ENCODE measurements at regions not wholly inside any gene's neighbourhood (a gene's known extent, or its start where the extent isn't known, plus 50 kb on each side); places are given as distances from the start of the nearest gene placed in this dataset.

DNA sequence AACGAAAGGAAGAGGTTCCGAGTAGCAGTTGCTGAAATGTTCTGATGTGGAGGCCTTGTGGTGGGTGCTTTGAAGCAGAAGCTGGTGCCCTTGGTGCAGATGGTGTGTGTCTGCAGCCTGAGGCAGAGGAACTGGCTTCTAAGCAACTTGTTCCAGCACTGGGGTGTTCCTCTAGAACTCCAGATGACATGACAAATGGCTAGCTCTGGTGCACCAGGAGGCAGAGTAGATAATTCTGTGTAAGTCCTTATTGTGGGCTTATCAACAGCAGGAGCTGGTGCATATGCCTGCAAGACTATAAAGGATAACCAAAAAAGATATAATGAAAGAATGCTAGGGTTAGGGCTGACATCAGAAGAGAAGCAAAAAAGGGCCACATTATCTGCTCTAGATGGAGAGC, 76.5 kb downstream of the ARL5B start:
- H3K79me2 ChIP-seq (ENCODE audit: insufficient read depth, low read depth, low read length): no peaks in the 10 kb centered on the region
- no peak overlapping the region for H3K4me3 ChIP-seq (ENCODE audit: low read depth, low read length, poor library complexity, severe bottlenecking)
- ChIA-PET POLR2A (no interaction called here), CTCF (ENCODE audit: unreplicated experiment) (no interaction called here)
- no peaks in the 10 kb centered on the region for H4K20me1 ChIP-seq (ENCODE audit: insufficient read depth, low read length)
- H3K36me3 ChIP-seq (ENCODE audit: insufficient read depth, low read length): no peaks in the 10 kb centered on the region
- DNase-seq (ENCODE audit: low spot score): no peak
- no peak overlapping the region for H3K4me2 ChIP-seq (ENCODE audit: low read length)
- TF ChIP-seq, protein P1, sequence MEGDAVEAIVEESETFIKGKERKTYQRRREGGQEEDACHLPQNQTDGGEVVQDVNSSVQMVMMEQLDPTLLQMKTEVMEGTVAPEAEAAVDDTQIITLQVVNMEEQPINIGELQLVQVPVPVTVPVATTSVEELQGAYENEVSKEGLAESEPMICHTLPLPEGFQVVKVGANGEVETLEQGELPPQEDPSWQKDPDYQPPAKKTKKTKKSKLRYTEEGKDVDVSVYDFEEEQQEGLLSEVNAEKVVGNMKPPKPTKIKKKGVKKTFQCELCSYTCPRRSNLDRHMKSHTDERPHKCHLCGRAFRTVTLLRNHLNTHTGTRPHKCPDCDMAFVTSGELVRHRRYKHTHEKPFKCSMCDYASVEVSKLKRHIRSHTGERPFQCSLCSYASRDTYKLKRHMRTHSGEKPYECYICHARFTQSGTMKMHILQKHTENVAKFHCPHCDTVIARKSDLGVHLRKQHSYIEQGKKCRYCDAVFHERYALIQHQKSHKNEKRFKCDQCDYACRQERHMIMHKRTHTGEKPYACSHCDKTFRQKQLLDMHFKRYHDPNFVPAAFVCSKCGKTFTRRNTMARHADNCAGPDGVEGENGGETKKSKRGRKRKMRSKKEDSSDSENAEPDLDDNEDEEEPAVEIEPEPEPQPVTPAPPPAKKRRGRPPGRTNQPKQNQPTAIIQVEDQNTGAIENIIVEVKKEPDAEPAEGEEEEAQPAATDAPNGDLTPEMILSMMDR (conservative IDR thresholded peaks at IDR 0.05; ENCODE audit: low read length): no peak
- TF ChIP-seq EZH2phosphoT487 (IDR thresholded peaks at IDR 0.05; ENCODE audit: borderline replicate concordance, low read depth, low read length): no peak
- intact Hi-C loops (cut with micrococcal nuclease; ENCODE audit: unreplicated experiment): no loop called here
- no peak overlapping the region for H2AFZ ChIP-seq (ENCODE audit: low read length)
- H3K9me2 ChIP-seq (ENCODE audit: insufficient read depth, low read length): no peaks in the 10 kb centered on the region
- no peaks in the 10 kb centered on the region for H3K4me1 ChIP-seq (ENCODE audit: insufficient read depth, low read length, poor library complexity, severe bottlenecking)
- no TSS peak for BruUV-seq (replicated peaks)
- no peaks in the 10 kb centered on the region for H3K9me3 ChIP-seq (ENCODE audit: low read length)
- no peak overlapping the region for H3K27ac ChIP-seq (ENCODE audit: low read depth, low read length, poor library complexity, severe bottlenecking)

DNA sequence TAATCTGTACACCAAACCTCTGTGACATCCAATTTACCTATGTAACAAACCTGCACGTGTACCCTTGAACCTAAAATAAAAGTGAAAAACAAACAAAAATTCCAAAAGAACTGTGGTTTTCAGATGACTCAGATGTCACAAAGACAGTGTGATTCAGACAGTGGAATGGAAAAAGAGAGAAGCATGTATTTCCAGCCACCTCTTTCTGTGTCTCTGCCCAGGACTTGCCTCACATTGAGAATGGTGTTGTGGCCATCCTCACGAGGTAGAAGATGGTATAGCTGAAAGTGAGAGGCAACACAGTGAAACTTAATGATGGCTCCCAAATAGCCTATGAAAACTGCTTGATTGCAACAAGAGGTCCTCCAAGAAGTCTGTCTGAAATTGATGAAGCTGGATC, 78.0 kb downstream of the ARL5B start:
- Histone ChIP-seq H2AFZ (ENCODE audit: low read length) (no peak overlapping the region), H3K4me2 (ENCODE audit: low read length) (no peak overlapping the region), H4K20me1 (ENCODE audit: insufficient read depth, low read length) (no peaks in the 10 kb centered on the region), H3K27ac (ENCODE audit: low read depth, low read length, poor library complexity, severe bottlenecking) (no peak overlapping the region), H3K9me3 (ENCODE audit: low read length) (no peaks in the 10 kb centered on the region), H3K4me3 (ENCODE audit: low read depth, low read length, poor library complexity, severe bottlenecking) (no peak overlapping the region), H3K9me2 (ENCODE audit: insufficient read depth, low read length) (no peaks in the 10 kb centered on the region), H3K4me1 (ENCODE audit: insufficient read depth, low read length, poor library complexity, severe bottlenecking) (no peaks in the 10 kb centered on the region), H3K79me2 (ENCODE audit: insufficient read depth, low read depth, low read length) (no peaks in the 10 kb centered on the region), H3K36me3 (ENCODE audit: insufficient read depth, low read length) (no peaks in the 10 kb centered on the region)
- ChIA-PET POLR2A (no interaction called here), CTCF (ENCODE audit: unreplicated experiment) (no interaction called here)
- TF ChIP-seq, protein P1 (conservative IDR thresholded peaks at IDR 0.05; ENCODE audit: low read length): no peak
- no peak for TF ChIP-seq EZH2phosphoT487 (IDR thresholded peaks at IDR 0.05; ENCODE audit: borderline replicate concordance, low read depth, low read length)
- DNase-seq (ENCODE audit: low spot score): no peak
- BruUV-seq (replicated peaks): no TSS peak
- intact Hi-C loops (cut with micrococcal nuclease; ENCODE audit: unreplicated experiment): no loop called here

DNA sequence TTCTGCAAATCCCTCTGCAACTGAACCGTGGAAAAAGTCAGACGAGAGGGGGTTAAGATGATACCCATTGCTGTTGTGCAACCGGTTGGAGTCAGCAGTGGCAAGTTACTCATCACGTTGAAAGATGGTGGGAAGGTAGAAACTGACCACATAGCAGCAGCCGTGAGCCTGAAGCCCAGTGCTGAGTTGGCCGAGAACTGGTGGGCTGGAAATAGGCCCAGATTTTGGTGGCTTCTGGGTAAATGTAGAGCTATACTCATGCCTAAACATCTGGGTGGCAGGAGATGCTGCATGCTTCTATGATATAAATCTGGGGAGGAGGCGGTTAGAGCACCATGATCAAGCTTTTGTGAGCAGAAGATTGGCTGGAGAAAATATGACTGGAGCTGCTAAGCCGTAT, 78.6 kb downstream of the ARL5B start:
- no peaks in the 10 kb centered on the region for H3K9me2 ChIP-seq (ENCODE audit: insufficient read depth, low read length)
- no peak overlapping the region for H3K4me2 ChIP-seq (ENCODE audit: low read length)
- DNase-seq (ENCODE audit: low spot score): no peak
- H3K9me3 ChIP-seq (ENCODE audit: low read length): no peaks in the 10 kb centered on the region
- ChIA-PET CTCF (ENCODE audit: unreplicated experiment) (no interaction called here), POLR2A (no interaction called here)
- no peak overlapping the region for H2AFZ ChIP-seq (ENCODE audit: low read length)
- H4K20me1 ChIP-seq (ENCODE audit: insufficient read depth, low read length): no peaks in the 10 kb centered on the region
- H3K4me3 ChIP-seq (ENCODE audit: low read depth, low read length, poor library complexity, severe bottlenecking): no peak overlapping the region
- TF ChIP-seq, protein P1 (conservative IDR thresholded peaks at IDR 0.05; ENCODE audit: low read length): no peak
- no peak for TF ChIP-seq EZH2phosphoT487 (IDR thresholded peaks at IDR 0.05; ENCODE audit: borderline replicate concordance, low read depth, low read length)
- no TSS peak for BruUV-seq (replicated peaks)
- H3K79me2 ChIP-seq (ENCODE audit: insufficient read depth, low read depth, low read length): no peaks in the 10 kb centered on the region
- intact Hi-C loops (cut with micrococcal nuclease; ENCODE audit: unreplicated experiment): no loop called here
- no peak overlapping the region for H3K27ac ChIP-seq (ENCODE audit: low read depth, low read length, poor library complexity, severe bottlenecking)
- H3K4me1 ChIP-seq (ENCODE audit: insufficient read depth, low read length, poor library complexity, severe bottlenecking): no peaks in the 10 kb centered on the region
- H3K36me3 ChIP-seq (ENCODE audit: insufficient read depth, low read length): no peaks in the 10 kb centered on the region
